Testis (tissue), 2 donors: ENCODE measurements at regions not wholly inside any gene's neighbourhood (a gene's known extent, or its start where the extent isn't known, plus 50 kb on each side); places are given as distances from the start of the nearest gene placed in this dataset.

Source experiments
- POLR2A ChIP-seq: fragments of 450-650 bp; IDR thresholded peaks from one replicate; pipeline ENCODE4 v1.6.1; 2017; ENCODE audit warnings: antibody characterized with exemption, mild to moderate bottlenecking, moderate library complexity
- TF ChIP-seq, protein P1 (sequence below), 3 experiments: fragments of 450-650 bp in 2 of 3; fragments of 200-600 bp in 1 of 3; sonication (generic) in 1 of 3; IDR thresholded peaks; one replicate each; pipeline ENCODE4 v1.5.1; 2016 to 2019; ENCODE audit warnings: antibody characterized with exemption in 3 of 3, mild to moderate bottlenecking in 2 of 3, moderate library complexity in 1 of 3

DNA sequence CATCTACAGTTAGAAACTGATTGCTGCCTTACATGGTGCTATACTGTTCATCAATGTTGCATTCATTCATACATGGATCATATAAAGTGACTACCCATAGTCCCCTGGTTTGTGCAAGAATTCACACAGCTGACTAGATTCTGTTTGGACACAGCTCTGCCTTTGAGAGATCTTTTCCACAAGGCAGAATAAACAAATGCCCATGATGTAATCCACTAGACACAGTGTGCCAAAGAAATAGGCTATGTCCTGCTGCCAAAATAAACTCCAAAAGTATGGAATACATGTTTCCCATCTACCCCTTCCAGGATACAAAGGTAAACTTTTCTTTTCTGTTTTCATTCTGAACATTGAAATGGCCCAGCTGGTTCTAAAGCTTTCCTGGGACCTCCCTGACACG lies 269.4 kb upstream of the CHAC2 start:
- TF ChIP-seq, protein P1, sequence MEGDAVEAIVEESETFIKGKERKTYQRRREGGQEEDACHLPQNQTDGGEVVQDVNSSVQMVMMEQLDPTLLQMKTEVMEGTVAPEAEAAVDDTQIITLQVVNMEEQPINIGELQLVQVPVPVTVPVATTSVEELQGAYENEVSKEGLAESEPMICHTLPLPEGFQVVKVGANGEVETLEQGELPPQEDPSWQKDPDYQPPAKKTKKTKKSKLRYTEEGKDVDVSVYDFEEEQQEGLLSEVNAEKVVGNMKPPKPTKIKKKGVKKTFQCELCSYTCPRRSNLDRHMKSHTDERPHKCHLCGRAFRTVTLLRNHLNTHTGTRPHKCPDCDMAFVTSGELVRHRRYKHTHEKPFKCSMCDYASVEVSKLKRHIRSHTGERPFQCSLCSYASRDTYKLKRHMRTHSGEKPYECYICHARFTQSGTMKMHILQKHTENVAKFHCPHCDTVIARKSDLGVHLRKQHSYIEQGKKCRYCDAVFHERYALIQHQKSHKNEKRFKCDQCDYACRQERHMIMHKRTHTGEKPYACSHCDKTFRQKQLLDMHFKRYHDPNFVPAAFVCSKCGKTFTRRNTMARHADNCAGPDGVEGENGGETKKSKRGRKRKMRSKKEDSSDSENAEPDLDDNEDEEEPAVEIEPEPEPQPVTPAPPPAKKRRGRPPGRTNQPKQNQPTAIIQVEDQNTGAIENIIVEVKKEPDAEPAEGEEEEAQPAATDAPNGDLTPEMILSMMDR (IDR thresholded peaks at IDR 0.05), result no peak
- no peak for TF ChIP-seq POLR2A
